ENCODE measurements at regions not wholly inside any gene's neighbourhood (a gene's known extent, or its start where the extent isn't known, plus 50 kb on each side); places are given as distances from the start of the nearest gene placed in this dataset.

DNA sequence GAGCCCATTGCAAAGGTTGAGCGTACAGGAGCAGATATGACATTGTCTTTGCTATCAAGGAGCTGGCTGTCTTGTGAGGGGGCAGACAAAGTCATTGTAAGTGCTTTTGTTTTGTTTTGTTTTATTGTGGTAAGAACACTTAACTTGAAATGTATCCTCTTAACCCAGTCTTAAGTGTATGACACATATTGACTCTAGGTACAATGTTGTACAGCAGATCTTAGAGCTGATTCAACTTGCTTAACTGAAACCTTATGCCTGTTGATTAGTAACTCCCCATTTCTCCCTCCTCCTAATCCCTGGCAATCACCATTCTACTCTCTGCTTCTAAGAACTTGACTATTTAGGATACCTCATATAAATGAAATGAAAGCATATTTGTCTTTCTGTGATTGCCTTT is 429.0 kb downstream of the BMP2 start:
- TF ChIP-seq, protein P1, sequence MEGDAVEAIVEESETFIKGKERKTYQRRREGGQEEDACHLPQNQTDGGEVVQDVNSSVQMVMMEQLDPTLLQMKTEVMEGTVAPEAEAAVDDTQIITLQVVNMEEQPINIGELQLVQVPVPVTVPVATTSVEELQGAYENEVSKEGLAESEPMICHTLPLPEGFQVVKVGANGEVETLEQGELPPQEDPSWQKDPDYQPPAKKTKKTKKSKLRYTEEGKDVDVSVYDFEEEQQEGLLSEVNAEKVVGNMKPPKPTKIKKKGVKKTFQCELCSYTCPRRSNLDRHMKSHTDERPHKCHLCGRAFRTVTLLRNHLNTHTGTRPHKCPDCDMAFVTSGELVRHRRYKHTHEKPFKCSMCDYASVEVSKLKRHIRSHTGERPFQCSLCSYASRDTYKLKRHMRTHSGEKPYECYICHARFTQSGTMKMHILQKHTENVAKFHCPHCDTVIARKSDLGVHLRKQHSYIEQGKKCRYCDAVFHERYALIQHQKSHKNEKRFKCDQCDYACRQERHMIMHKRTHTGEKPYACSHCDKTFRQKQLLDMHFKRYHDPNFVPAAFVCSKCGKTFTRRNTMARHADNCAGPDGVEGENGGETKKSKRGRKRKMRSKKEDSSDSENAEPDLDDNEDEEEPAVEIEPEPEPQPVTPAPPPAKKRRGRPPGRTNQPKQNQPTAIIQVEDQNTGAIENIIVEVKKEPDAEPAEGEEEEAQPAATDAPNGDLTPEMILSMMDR (IDR thresholded peaks at IDR 0.05): no peak
- no peak for TF ChIP-seq POLR2A (IDR thresholded peaks at IDR 0.05)

Data from uterus (tissue), 2 donors.